H1 (cell line): ENCODE measurements at regions not wholly inside any gene's neighbourhood (a gene's known extent, or its start where the extent isn't known, plus 50 kb on each side); places are given as distances from the start of the nearest gene placed in this dataset.

ENCODE experiments used
- CTCF ChIA-PET: fragments of 300-600 bp; sonication (Branson Sonifier 250); formaldehyde crosslinking; loops from one replicate; lab custom pipeline; 2021; ENCODE audit not compliant: partially characterized antibody; lab: Charles Lee
- POLR2A ChIA-PET: fragments of 300-600 bp; sonication (Branson Sonifier 250); formaldehyde crosslinking; loops from one replicate; lab custom pipeline; 2021; ENCODE audit warnings: inconsistent platforms; ENCODE audit not compliant: partially characterized antibody; lab: Charles Lee
- DNase-seq, 2 experiments: peaks; one replicate each; pipeline versions ENCODE4 v3.0.0 to v3.0.0-alpha.2; 2010 to 2022; ENCODE audit warnings: low spot score in 2 of 2, low read depth in 1 of 2, mixed read lengths in 1 of 2
- FAIRE-seq: peaks from 2 replicates; lab custom pipeline; 2011; peaks lifted over from hg19 to GRCh38; lab: Jason Lieb, UNC
- H2AFZ ChIP-seq: 2 replicates; pipeline ENCODE4 v1.8.1; 2012; ENCODE audit warnings: low read length, inconsistent platforms
- H2AK5ac ChIP-seq: 2 replicates; pipeline ENCODE4 v1.6.1; 2013; ENCODE audit warnings: low read depth, low read length
- H2BK120ac ChIP-seq: replicated peaks from 2 replicates; pipeline ENCODE3; 2013; ENCODE audit warnings: low read depth, low read length, inconsistent platforms
- H2BK12ac ChIP-seq: 2 replicates; pipeline ENCODE4 v1.6.1; 2013; ENCODE audit warnings: low read depth, low read length
- H2BK15ac ChIP-seq: 2 replicates; pipeline ENCODE4 v1.6.1; 2013; ENCODE audit warnings: low read length
- H2BK20ac ChIP-seq: 2 replicates; pipeline ENCODE4 v1.6.1; 2013; ENCODE audit warnings: low read length
- H2BK5ac ChIP-seq: 2 replicates; pipeline ENCODE4 v1.6.1; 2013; ENCODE audit warnings: low read depth, low read length
- H3K14ac ChIP-seq: 2 replicates; pipeline ENCODE4 v1.6.1; 2013; ENCODE audit warnings: inconsistent platforms; ENCODE audit not compliant: insufficient read length
- H3K18ac ChIP-seq: 2 replicates; pipeline ENCODE4 v1.6.1; 2013; ENCODE audit warnings: low read length; ENCODE audit errors: extremely low read depth
- H3K23ac ChIP-seq: 2 replicates; pipeline ENCODE4 v1.6.1; 2013; ENCODE audit warnings: inconsistent platforms; ENCODE audit not compliant: insufficient read length
- H3K23me2 ChIP-seq: 2 replicates; pipeline ENCODE4 v1.6.1; 2013; ENCODE audit warnings: low read depth, low read length
- H3K27ac ChIP-seq: 2 replicates; pipeline ENCODE4 v1.6.1; 2011; ENCODE audit warnings: low read depth, low read length, inconsistent platforms
- H3K27me3 ChIP-seq, 4 experiments: replicated peaks in 1 of 4; 1 replicate in 1 of 4; 2 replicates in 3 of 4; pipeline versions ENCODE4 v1.6.1 to v1.8.1; 2011 to 2013; ENCODE audit warnings: low read length in 3 of 4, mild to moderate bottlenecking in 3 of 4, inconsistent platforms in 2 of 4, mixed read lengths in 2 of 4, moderate library complexity in 1 of 4; ENCODE audit not compliant: control insufficient read depth in 3 of 4, insufficient read depth in 3 of 4; ENCODE audit errors: extremely low read depth in 1 of 4
- H3K36me3 ChIP-seq, 4 experiments: 2 replicates each; pipeline versions ENCODE4 v1.6.1 to v1.8.1; 2011 to 2013; ENCODE audit warnings: mild to moderate bottlenecking in 4 of 4, low read length in 3 of 4, moderate library complexity in 2 of 4, control low read depth in 1 of 4, inconsistent platforms in 1 of 4; ENCODE audit not compliant: insufficient read depth in 4 of 4, control insufficient read depth in 2 of 4
- H3K4ac ChIP-seq: replicated peaks from 2 replicates; pipeline ENCODE3; 2013; ENCODE audit warnings: low read length, low read depth, mixed read lengths, inconsistent platforms; ENCODE audit not compliant: insufficient read length
- H3K4me1 ChIP-seq, 4 experiments: replicated peaks in 1 of 4; 1 replicate in 1 of 4; 2 replicates in 3 of 4; pipeline versions ENCODE4 v1.6.1 to v1.8.1; 2011 to 2013; ENCODE audit warnings: low read length in 3 of 4, inconsistent platforms in 2 of 4, mixed read lengths in 1 of 4; ENCODE audit not compliant: insufficient read depth in 4 of 4, control insufficient read depth in 3 of 4
- H3K4me2 ChIP-seq, 2 experiments: 2 replicates each; pipeline versions ENCODE4 v1.6.1 to v1.8.1; 2011 to 2013; ENCODE audit warnings: low read depth in 2 of 2, low read length in 2 of 2, control low read depth in 1 of 2, inconsistent platforms in 1 of 2, mild to moderate bottlenecking in 1 of 2; ENCODE audit not compliant: insufficient read depth in 1 of 2
- H3K4me3 ChIP-seq, 4 experiments: fragments of 200-600, 300-600 bp in 1 of 4; sonication (generic), shearing (Covaris generic), sonication (Bioruptor Twin) in 1 of 4; 2 replicates each; pipeline versions ENCODE4 v1.5.1 to v1.8.1; 2011 to 2016; ENCODE audit warnings: low read length in 4 of 4, low read depth in 3 of 4, control low read depth in 2 of 4, inconsistent platforms in 2 of 4, mild to moderate bottlenecking in 2 of 4, mixed read lengths in 1 of 4, moderate library complexity in 1 of 4; ENCODE audit not compliant: insufficient read depth in 2 of 4; ENCODE audit errors: extremely low read depth in 1 of 4
- H3K56ac ChIP-seq: replicated peaks from 2 replicates; pipeline ENCODE3; 2013; ENCODE audit warnings: low read depth, mild to moderate bottlenecking, mixed read lengths, low read length, inconsistent platforms; ENCODE audit not compliant: insufficient read length
- H3K79me1 ChIP-seq: 2 replicates; pipeline ENCODE4 v1.6.1; 2013; ENCODE audit warnings: low read depth, low read length, control low read depth
- H3K79me2 ChIP-seq, 2 experiments: 2 replicates each; pipeline versions ENCODE4 v1.6.1 to v1.8.1; 2012 to 2013; ENCODE audit warnings: low read length in 2 of 2, mild to moderate bottlenecking in 2 of 2, inconsistent platforms in 1 of 2; ENCODE audit not compliant: insufficient read depth in 2 of 2, control insufficient read depth in 1 of 2
- H3K9ac ChIP-seq, 4 experiments: replicated peaks in 1 of 4; 1 replicate in 1 of 4; 2 replicates in 3 of 4; pipeline versions ENCODE4 v1.6.1 to v1.8.1; 2011 to 2013; ENCODE audit warnings: low read depth in 3 of 4, low read length in 3 of 4, control low read depth in 2 of 4, mild to moderate bottlenecking in 2 of 4, moderate library complexity in 2 of 4, inconsistent platforms in 1 of 4; ENCODE audit errors: extremely low read depth in 1 of 4
- H3K9me3 ChIP-seq, 2 experiments: 2 replicates each; pipeline versions ENCODE4 v1.6.1 to v1.8.1; 2012 to 2013; ENCODE audit warnings: mild to moderate bottlenecking in 2 of 2, moderate library complexity in 2 of 2, control low read depth in 1 of 2, inconsistent platforms in 1 of 2, low read depth in 1 of 2, low read length in 1 of 2, mixed read lengths in 1 of 2; ENCODE audit not compliant: insufficient read depth in 2 of 2
- H4K20me1 ChIP-seq, 2 experiments: replicated peaks in 1 of 2; 2 replicates each; pipeline versions ENCODE3 to v1.8.1; 2011 to 2013; ENCODE audit warnings: inconsistent platforms in 2 of 2, low read length in 2 of 2, mild to moderate bottlenecking in 1 of 2; ENCODE audit not compliant: insufficient read depth in 2 of 2, control insufficient read depth in 1 of 2
- H4K5ac ChIP-seq: 2 replicates; pipeline ENCODE4 v1.6.1; 2013; ENCODE audit warnings: low read length, low read depth, mixed read lengths, inconsistent platforms; ENCODE audit not compliant: insufficient read length
- H4K8ac ChIP-seq: 2 replicates; pipeline ENCODE4 v1.8.0; 2013; ENCODE audit warnings: mild to moderate bottlenecking, moderate library complexity, low read length, inconsistent platforms; ENCODE audit not compliant: insufficient read depth; ENCODE audit errors: extremely low read depth
- H4K91ac ChIP-seq: replicated peaks from 2 replicates; pipeline ENCODE3; 2013; ENCODE audit warnings: low read length, mixed read lengths, inconsistent platforms; ENCODE audit not compliant: insufficient read length
- ASH2L ChIP-seq: fragments of 200-600, 300-600 bp; sonication (generic); IDR thresholded peaks from one replicate; pipeline ENCODE4 v1.7.1; 2017; ENCODE audit warnings: low read length
- CREB1 ChIP-seq: IDR thresholded peaks from 2 replicates; pipeline ENCODE4 v1.6.1; 2012; ENCODE audit warnings: inconsistent platforms
- CTBP2 ChIP-seq: IDR thresholded peaks from 2 replicates; pipeline ENCODE4 v1.7.0; 2011; ENCODE audit warnings: borderline replicate concordance, mild to moderate bottlenecking, moderate library complexity, mixed read lengths, low read length; ENCODE audit not compliant: insufficient read depth, insufficient read length
- POLR2AphosphoS5 ChIP-seq: IDR thresholded peaks from 2 replicates; pipeline ENCODE4 v1.6.1; 2011; ENCODE audit warnings: low read depth, low read length
- TEAD4 ChIP-seq: IDR thresholded peaks from 2 replicates; pipeline ENCODE4 v1.6.1; 2012; ENCODE audit warnings: low read depth, low read length, inconsistent platforms, mixed read lengths
- WGBS, 2 experiments: shearing (Covaris generic) in 1 of 2; methylation state at CpG; one replicate each; pipeline versions ENCODE4 v1.1.6 to v1.1.7; 2013 to 2015; ENCODE audit warnings: low lambda C conversion rate in 2 of 2, mixed read lengths in 2 of 2, inconsistent platforms in 1 of 2, low coverage in 1 of 2, missing lambda C conversion rate in 1 of 2; ENCODE audit not compliant: insufficient replicate concordance in 2 of 2, insufficient coverage in 1 of 2, insufficient read length in 1 of 2; ENCODE audit errors: extremely low coverage in 1 of 2, missing lambda C conversion rate in 1 of 2; 5-methylcytosine and 5-hydroxymethylcytosine counted together

DNA sequence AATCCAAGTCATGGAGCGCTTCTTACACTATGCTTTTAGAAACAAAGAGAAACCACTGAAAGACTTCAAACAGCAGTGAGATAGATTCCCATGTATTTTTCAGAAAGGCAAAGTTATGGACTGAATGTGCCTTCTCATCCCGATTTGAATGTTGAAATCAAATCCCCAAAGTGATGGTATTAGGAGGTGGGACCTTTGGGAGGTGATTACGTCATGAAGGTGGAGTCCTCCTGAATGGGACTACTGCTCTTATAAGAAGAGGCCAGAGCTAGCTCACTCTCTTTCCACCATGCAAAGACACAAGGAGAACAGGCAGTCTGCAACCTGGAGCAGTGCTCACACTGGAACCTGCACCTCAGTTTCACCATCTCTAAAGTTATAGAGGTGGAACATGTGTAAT, 1279.8 kb downstream of the GATA3 start:
- no peak overlapping the region for H2BK12ac ChIP-seq
- no peak overlapping the region for H3K4me3 ChIP-seq
- POLR2A ChIA-PET: no interaction called here
- CTCF ChIA-PET: interaction anchor here (0.7 to 0.9 kb wide), 2 partner anchors 170 to 496 kb away, joined by 3 read pairs; no protein-coding TSS in a partner anchor
- no peak overlapping the region for H2BK120ac ChIP-seq
- H3K27me3 ChIP-seq: no peaks in the 10 kb centered on the region
- H3K9ac ChIP-seq: no peak overlapping the region
- H3K14ac ChIP-seq: no peak overlapping the region
- no peak overlapping the region for H4K5ac ChIP-seq
- no peak overlapping the region for H2BK15ac ChIP-seq
- H3K36me3 ChIP-seq: no peaks in the 10 kb centered on the region
- no peak overlapping the region; the same call in 1 of the 2 replicates for H3K27ac ChIP-seq
- H3K18ac ChIP-seq: no peak overlapping the region
- H3K4me2 ChIP-seq: no peak overlapping the region
- H2BK20ac ChIP-seq: no peak overlapping the region
- no peak overlapping the region for H4K8ac ChIP-seq
- H3K79me2 ChIP-seq: no peaks in the 10 kb centered on the region
- no peaks in the 10 kb centered on the region for H3K4me1 ChIP-seq
- no peak overlapping the region for H3K56ac ChIP-seq
- H4K20me1 ChIP-seq: no peaks in the 10 kb centered on the region
- FAIRE-seq (no peak), DNase-seq (no peak)
- WGBS, 2 experiments: 94% methylated on average over 3 of the region's 3 CpGs; no CpG with 5 or more reads in 1 of the 2 experiments
- H2AK5ac ChIP-seq: no peak overlapping the region
- H3K23me2 ChIP-seq: no peaks in the 10 kb centered on the region
- peaks cover 3% of the 10 kb centered on the region in 2 experiments; a peak in 1 of 4 replicates for H3K9me3 ChIP-seq
- no peak overlapping the region for H2BK5ac ChIP-seq
- H4K91ac ChIP-seq: no peak overlapping the region
- H3K4ac ChIP-seq: no peak overlapping the region
- no peak overlapping the region for H3K23ac ChIP-seq
- no peak overlapping the region for H2AFZ ChIP-seq
- H3K79me1 ChIP-seq: no peaks in the 10 kb centered on the region
- TF ChIP-seq CREB1 (no peak), TEAD4 (no peak), CTBP2 (no peak), POLR2AphosphoS5 (no peak), ASH2L (no peak)
